PC-3 (cell line): ENCODE measurements at regions not wholly inside any gene's neighbourhood (a gene's known extent, or its start where the extent isn't known, plus 50 kb on each side); places are given as distances from the start of the nearest gene placed in this dataset.

Experiments used
- EZH2 ChIP-seq: fragments of 300-600 bp; sonication (generic); IDR thresholded peaks from one replicate; pipeline ENCODE4 v1.6.1; 2017; ENCODE audit warnings: antibody characterized with exemption, mild to moderate bottlenecking, low read length; ENCODE audit not compliant: unreplicated experiment
- TF ChIP-seq, protein P1 (sequence below): fragments of 300-600 bp; sonication (generic); conservative IDR thresholded peaks from 2 replicates; pipeline ENCODE4 v1.5.1; 2017; ENCODE audit warnings: antibody characterized with exemption, low read depth, mild to moderate bottlenecking, low read length

DNA sequence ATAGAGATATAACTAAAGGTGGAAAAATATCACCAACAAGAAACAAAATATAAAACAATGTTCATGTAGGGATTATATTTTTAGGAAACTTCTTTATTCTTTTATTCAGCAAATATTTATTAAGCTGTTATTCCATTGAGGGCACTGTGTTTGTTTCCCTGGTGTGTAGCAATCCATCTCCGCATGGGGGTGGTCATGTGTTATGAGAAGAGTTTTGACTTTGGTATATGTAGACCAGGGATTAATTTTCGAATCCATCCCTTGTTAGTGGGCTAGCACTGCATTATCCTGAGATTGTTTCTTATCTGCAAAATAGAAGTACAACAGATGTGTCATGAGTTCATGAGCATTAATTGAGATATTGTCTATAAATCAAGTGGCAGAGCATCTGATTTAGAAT, 190.2 kb upstream of the LRRC7 start:
- TF ChIP-seq, protein P1, sequence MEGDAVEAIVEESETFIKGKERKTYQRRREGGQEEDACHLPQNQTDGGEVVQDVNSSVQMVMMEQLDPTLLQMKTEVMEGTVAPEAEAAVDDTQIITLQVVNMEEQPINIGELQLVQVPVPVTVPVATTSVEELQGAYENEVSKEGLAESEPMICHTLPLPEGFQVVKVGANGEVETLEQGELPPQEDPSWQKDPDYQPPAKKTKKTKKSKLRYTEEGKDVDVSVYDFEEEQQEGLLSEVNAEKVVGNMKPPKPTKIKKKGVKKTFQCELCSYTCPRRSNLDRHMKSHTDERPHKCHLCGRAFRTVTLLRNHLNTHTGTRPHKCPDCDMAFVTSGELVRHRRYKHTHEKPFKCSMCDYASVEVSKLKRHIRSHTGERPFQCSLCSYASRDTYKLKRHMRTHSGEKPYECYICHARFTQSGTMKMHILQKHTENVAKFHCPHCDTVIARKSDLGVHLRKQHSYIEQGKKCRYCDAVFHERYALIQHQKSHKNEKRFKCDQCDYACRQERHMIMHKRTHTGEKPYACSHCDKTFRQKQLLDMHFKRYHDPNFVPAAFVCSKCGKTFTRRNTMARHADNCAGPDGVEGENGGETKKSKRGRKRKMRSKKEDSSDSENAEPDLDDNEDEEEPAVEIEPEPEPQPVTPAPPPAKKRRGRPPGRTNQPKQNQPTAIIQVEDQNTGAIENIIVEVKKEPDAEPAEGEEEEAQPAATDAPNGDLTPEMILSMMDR: no peak
- no peak for TF ChIP-seq EZH2
